D721Med (cell line): ENCODE measurements at regions not wholly inside any gene's neighbourhood (a gene's known extent, or its start where the extent isn't known, plus 50 kb on each side); places are given as distances from the start of the nearest gene placed in this dataset.

ENCODE experiments used
- DNase-seq: peaks from one replicate; pipeline ENCODE4 v3.0.0; 2011; ENCODE audit warnings: low spot score; ENCODE audit not compliant: insufficient read length
- FAIRE-seq: peaks from 2 replicates; lab custom pipeline; 2011; peaks lifted over from hg19 to GRCh38; lab: Jason Lieb, UNC
- TF ChIP-seq, protein P1 (sequence below): IDR thresholded peaks from 2 replicates; pipeline ENCODE4 v1.5.1; 2012; ENCODE audit warnings: mild to moderate bottlenecking, control low read depth; ENCODE audit not compliant: insufficient read depth; ENCODE audit errors: missing control alignments

DNA sequence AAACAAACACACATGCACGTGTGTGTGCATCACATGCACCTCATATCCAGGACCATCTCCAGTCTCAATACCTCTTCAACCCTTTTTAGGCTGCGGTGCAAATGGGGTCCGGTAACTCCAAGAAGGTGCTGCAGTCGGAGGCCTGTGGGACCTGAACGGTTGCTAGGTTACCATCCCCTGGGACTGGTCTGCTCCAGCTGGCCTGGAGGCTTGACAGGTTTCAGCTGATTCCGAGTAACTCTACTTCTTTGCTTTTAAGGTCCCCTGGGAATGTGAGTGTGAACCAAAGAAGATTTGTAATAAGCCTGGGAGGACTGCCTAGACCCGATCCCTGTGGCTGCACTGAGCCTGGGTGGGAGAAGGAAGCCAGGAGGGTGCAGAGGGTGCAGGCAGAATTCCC is 117.5 kb downstream of the CCNA1 start:
- FAIRE-seq, result peak; percentile 84
- TF ChIP-seq, protein P1, sequence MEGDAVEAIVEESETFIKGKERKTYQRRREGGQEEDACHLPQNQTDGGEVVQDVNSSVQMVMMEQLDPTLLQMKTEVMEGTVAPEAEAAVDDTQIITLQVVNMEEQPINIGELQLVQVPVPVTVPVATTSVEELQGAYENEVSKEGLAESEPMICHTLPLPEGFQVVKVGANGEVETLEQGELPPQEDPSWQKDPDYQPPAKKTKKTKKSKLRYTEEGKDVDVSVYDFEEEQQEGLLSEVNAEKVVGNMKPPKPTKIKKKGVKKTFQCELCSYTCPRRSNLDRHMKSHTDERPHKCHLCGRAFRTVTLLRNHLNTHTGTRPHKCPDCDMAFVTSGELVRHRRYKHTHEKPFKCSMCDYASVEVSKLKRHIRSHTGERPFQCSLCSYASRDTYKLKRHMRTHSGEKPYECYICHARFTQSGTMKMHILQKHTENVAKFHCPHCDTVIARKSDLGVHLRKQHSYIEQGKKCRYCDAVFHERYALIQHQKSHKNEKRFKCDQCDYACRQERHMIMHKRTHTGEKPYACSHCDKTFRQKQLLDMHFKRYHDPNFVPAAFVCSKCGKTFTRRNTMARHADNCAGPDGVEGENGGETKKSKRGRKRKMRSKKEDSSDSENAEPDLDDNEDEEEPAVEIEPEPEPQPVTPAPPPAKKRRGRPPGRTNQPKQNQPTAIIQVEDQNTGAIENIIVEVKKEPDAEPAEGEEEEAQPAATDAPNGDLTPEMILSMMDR, result no peak

DNA sequence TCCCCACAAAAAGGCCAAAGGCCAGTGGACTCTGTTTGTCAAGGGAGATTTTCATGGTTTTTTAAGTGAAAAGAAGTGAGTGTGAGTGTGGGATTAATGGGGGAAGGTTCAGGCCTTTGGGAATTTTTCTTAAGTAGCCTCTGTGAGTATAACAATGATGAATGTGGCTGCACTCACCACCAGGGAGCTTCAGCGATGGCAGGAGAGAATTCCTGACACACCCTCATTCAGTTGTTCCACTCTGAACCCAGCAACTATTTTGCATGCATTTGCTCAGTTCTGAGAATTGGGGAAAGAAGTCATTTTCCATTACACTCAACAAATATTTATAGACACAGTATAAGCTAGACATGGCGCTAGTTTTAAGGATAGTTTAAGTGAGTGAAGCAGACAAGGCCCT is 117.9 kb downstream of the CCNA1 start:
- TF ChIP-seq, protein P1, result no peak
- DNase-seq, result no peak
- no peak for FAIRE-seq

More for the DNA sequence above, 117.5 kb downstream of the CCNA1 start:
- peak; percentile 26 for DNase-seq

DNA sequence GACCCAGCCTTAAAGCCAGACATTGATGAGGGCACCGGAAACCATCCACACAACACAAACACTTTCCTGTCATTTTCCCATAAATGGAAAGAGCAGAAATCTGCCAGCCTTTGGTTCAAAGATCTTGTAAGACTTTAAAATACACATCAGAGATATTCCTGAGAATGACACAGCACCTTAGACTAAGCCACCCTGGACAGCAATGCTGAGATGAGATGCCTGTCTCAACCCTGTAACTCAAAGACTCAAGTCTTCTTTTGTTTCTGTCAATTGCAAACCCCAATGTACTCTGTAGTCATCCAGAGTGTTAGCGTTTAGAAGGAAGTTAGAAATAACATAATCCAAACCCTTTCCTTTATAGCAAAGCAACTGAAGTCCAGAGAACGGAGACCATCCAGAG is 119.2 kb downstream of the CCNA1 start:
- no peak for FAIRE-seq
- no peak for DNase-seq
- TF ChIP-seq, protein P1, result no peak

DNA sequence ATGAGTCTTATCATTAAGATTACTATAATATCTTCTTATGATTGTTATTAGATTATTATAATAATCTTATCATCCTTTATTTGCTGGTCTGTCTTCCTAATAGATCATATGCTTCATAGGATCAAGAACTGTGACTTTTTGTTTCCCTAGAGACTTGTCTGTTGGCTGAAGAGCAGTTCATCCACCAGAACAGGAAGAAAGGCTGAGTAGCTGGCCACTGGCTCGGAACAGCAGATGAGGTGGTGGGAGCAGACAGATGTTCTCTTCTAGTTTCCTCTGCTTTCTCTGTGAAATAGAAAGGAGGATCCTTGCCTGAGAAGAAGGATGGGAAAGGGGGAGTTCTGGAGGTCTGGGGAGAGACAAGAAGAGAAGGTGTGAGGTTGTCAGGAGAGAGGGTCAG is 120.0 kb downstream of the CCNA1 start:
- FAIRE-seq (no peak), DNase-seq (no peak)
- TF ChIP-seq, protein P1, result no peak

DNA sequence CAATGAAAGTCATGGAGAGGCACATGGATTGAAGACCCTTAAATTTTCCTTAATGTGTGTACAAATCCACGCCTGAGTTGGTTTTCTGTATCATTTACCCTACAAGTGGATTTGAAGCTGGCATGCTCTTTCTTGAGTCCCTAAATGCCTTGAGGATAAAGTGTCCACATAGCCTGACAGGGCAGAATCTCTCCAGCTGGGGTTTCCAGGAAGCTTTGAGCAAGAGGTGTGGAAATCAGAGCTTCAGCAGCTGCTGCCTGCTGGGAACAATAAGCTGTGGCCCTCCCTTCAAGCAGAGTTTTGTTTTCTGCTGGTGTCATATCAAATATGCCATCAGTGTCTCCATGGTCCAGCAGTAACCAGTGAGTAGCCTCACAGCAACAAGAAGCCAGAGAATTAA is 120.3 kb upstream of the SERTM1 start:
- DNase-seq (no peak), FAIRE-seq (no peak)
- TF ChIP-seq, protein P1, result no peak

DNA sequence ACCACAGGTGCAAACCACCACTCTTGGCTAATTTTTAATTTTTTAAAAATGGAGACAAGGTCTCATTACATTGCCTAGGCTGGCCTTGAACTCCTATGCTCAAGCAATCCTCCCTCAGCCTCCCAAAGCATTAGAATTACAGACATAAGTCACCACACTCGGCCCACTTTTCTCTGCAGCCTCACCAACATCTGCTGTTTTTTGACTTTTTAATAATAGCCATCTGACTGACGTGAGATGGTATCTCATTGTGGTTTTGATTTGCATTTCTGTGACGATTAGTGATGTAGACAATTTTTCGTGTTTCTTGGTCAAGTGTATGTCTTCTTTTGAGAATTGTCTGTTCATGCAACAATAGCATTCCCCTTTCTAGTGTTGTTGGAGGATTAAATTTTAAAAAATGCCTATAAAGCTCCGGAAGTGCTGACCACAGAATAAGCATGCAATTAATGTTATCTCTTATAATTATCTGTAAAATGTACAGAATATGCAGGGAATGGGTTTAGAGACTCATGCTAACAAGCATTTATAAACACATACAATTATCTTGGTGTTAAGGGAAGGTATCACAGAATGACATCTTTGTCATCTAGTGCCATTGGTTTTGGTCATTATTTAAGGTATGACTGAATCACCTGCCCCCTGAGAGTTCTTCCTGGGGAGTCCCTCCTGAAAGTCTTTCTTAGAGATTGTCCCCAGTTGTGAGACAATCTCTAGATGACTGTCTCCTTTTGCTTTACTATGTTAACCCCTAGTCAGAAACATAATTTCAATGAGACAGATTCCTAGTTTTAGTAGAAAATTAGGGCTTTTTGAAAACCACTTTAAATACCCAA is 118.5 kb upstream of the SERTM1 start:
- FAIRE-seq (no peak), DNase-seq (no peak)
- TF ChIP-seq, protein P1, result no peak

DNA sequence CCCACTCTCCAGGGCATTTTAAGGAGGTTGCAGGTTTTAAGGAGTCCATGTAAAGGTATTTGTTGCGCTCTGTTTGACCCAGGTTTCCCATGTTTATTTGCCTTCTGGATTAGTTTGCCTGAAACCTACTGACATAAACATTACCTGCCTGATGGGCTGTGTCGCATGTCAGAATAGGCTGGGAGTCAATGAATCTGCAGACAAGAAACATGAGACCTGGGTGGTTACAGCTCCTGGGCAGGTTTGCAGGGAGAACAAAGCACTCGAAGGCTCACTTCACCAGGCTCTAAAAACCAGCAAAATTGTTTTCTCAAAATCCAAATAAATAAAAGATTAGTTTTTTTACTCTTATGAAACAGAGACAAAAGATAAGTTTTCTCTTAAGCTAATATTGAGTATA is 114.4 kb upstream of the SERTM1 start:
- TF ChIP-seq, protein P1, result no peak
- DNase-seq (no peak), FAIRE-seq (no peak)
